Esophagus muscularis mucosa (tissue), 3 donors: ENCODE measurements at regions not wholly inside any gene's neighbourhood (a gene's known extent, or its start where the extent isn't known, plus 50 kb on each side); places are given as distances from the start of the nearest gene placed in this dataset.

Experiments
- CTCF ChIP-seq, 3 experiments: fragments of 200-600 bp in 2 of 3; fragments of 450-650 bp in 1 of 3; sonication (generic) in 2 of 3; IDR thresholded peaks; one replicate each; pipeline ENCODE4 v1.5.1; 2017 to 2019; ENCODE audit warnings: antibody characterized with exemption in 3 of 3, mild to moderate bottlenecking in 2 of 3, moderate library complexity in 1 of 3
- POLR2A ChIP-seq: fragments of 450-650 bp; IDR thresholded peaks from one replicate; pipeline ENCODE4 v1.6.1; 2017; ENCODE audit warnings: antibody characterized with exemption, moderate library complexity, mild to moderate bottlenecking, low read depth

DNA sequence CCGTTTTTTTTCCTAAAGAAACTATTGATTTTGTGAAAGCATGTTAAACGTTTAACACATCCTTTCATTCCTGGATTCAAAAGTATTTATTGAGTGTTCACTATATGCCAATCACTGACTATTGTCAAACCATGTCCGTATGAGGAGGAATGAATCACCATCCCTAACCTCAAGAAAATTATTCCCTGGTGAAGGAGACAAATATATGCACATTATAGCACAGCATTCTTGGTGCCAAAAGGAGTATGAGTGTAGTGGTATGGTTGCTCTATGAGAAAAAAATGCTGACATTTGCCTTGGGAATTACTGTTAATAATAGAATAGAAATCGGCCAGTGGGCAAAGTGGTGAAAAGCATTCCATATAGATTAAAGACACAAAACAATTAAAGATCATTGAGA is 1390.1 kb downstream of the MRPL39 start:
- TF ChIP-seq CTCF (IDR thresholded peaks at IDR 0.05), result no peak
- no peak for TF ChIP-seq POLR2A
